ENCODE measurements at regions not wholly inside any gene's neighbourhood (a gene's known extent, or its start where the extent isn't known, plus 50 kb on each side); places are given as distances from the start of the nearest gene placed in this dataset.

- H3K4me1 ChIP-seq (ENCODE audit: control extremely low read depth in 1 of 4, control insufficient read depth in 4 of 4, insufficient read depth in 4 of 4, low read length in 3 of 4): no peaks in the 10 kb centered on the region
- ChIA-PET CTCF (no interaction called here), POLR2A (no interaction called here)
- H3K9me3 ChIP-seq (ENCODE audit: control extremely low read depth in 1 of 5, control insufficient read depth in 4 of 5, insufficient read depth in 2 of 5, low read depth in 1 of 5, low read length in 4 of 5): peaks cover 0 to 1% (median 0%) of the 10 kb centered on the region in 5 experiments
- H3K27ac ChIP-seq (ENCODE audit: insufficient read depth in 1 of 2, low read depth in 1 of 2, low read length in 2 of 2, poor library complexity in 1 of 2, severe bottlenecking in 2 of 2): no peak overlapping the region
- H3K36me3 ChIP-seq (ENCODE audit: control insufficient read depth in 4 of 4, insufficient read depth in 4 of 4, low read length in 3 of 4): no peaks in the 10 kb centered on the region
- no peak overlapping the region for H3K4me3 ChIP-seq (ENCODE audit: control insufficient read depth in 1 of 7, extremely low read depth in 1 of 7, insufficient read depth in 4 of 7, low read depth in 2 of 7, low read length in 6 of 7)
- no peak for DNase-seq
- H3K27me3 ChIP-seq (replicated peaks in 2 of 5; ENCODE audit: control insufficient read depth in 4 of 5, insufficient read depth in 5 of 5, low read length in 4 of 5): no peaks in the 10 kb centered on the region
- 94% methylated on average over 3 of the region's 4 CpGs for WGBS (ENCODE audit: insufficient coverage)
Measured at GRCh38 chr21:15182731-15183130, 117.9 kb upstream of the NRIP1 start.

DNA sequence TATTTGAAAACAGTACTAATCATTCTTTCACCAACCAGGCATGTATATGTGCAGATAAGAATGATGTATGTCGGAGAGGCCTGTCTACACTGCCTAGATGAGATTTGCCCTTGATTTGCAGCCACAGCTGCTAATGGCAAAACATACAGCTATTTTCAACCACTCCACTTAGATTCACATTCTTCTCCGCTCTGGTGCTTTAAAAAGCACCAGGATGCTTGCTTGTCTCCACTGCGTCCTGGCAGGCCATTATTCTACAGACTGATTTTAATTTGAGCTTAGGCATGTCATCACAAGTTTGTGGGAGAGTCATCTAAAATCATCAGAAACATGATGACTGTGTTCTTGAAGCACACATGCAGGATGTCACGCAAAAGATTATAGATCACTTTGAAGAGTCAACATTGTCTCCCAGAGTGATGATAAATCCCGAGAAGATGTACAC lies 119.0 kb upstream of the NRIP1 start:
- no peak for DNase-seq
- ChIA-PET POLR2A (no interaction called here), CTCF (no interaction called here)
- Histone ChIP-seq H3K27me3 (replicated peaks in 2 of 5; ENCODE audit: control insufficient read depth in 4 of 5, insufficient read depth in 5 of 5, low read length in 4 of 5) (no peaks in the 10 kb centered on the region), H3K36me3 (ENCODE audit: control insufficient read depth in 4 of 4, insufficient read depth in 4 of 4, low read length in 3 of 4) (no peaks in the 10 kb centered on the region), H3K4me1 (ENCODE audit: control extremely low read depth in 1 of 4, control insufficient read depth in 4 of 4, insufficient read depth in 4 of 4, low read length in 3 of 4) (no peaks in the 10 kb centered on the region), H3K9me3 (ENCODE audit: control extremely low read depth in 1 of 5, control insufficient read depth in 4 of 5, insufficient read depth in 2 of 5, low read depth in 1 of 5, low read length in 4 of 5) (peaks cover 0 to 1% (median 0%) of the 10 kb centered on the region in 5 experiments), H3K4me3 (ENCODE audit: control insufficient read depth in 1 of 7, extremely low read depth in 1 of 7, insufficient read depth in 4 of 7, low read depth in 2 of 7, low read length in 6 of 7) (no peak overlapping the region), H3K27ac (ENCODE audit: insufficient read depth in 1 of 2, low read depth in 1 of 2, low read length in 2 of 2, poor library complexity in 1 of 2, severe bottlenecking in 2 of 2) (no peak overlapping the region)
- 100% methylated on average over 3 of the region's 5 CpGs for WGBS (ENCODE audit: insufficient coverage)

GRCh38 chr21:15190412-15190811 lies 125.6 kb upstream of the NRIP1 start:
- no peak for DNase-seq
- Histone ChIP-seq H3K9me3 (ENCODE audit: control extremely low read depth in 1 of 5, control insufficient read depth in 4 of 5, insufficient read depth in 2 of 5, low read depth in 1 of 5, low read length in 4 of 5) (no peaks in the 10 kb centered on the region), H3K27ac (ENCODE audit: insufficient read depth in 1 of 2, low read depth in 1 of 2, low read length in 2 of 2, poor library complexity in 1 of 2, severe bottlenecking in 2 of 2) (no peak overlapping the region), H3K36me3 (ENCODE audit: control insufficient read depth in 4 of 4, insufficient read depth in 4 of 4, low read length in 3 of 4) (no peaks in the 10 kb centered on the region), H3K4me3 (ENCODE audit: control insufficient read depth in 1 of 7, extremely low read depth in 1 of 7, insufficient read depth in 4 of 7, low read depth in 2 of 7, low read length in 6 of 7) (no peak overlapping the region), H3K4me1 (ENCODE audit: control extremely low read depth in 1 of 4, control insufficient read depth in 4 of 4, insufficient read depth in 4 of 4, low read length in 3 of 4) (no peaks in the 10 kb centered on the region), H3K27me3 (replicated peaks in 2 of 5; ENCODE audit: control insufficient read depth in 4 of 5, insufficient read depth in 5 of 5, low read length in 4 of 5) (no peaks in the 10 kb centered on the region)
- CTCF ChIA-PET: interaction anchor here (1.5 kb wide), 1 partner anchor 21 kb away, joined by 4 read pairs; no protein-coding TSS in a partner anchor
- WGBS (ENCODE audit: insufficient coverage): no CpG with 5 or more reads among the region's 3 CpGs
- POLR2A ChIA-PET: no interaction called here

DNA sequence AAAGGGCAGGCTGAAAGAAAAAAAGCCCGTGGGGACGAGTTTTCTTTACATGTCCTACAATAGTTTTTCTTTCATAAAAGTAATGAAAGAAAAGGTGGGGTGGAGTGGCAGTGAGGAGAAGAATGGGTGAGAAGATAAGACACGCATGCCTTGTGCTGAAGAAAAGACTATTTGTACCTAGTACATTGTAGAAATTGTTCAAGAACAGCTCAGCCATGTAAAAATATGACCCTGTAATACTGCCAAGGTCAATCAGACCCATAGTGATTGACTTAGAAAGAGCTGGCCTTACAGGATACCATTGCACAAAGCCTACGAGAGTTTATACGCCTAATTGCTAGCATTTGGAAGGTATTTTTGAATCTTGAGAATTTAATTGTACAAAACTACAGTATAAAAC lies 126.0 kb upstream of the NRIP1 start:
- no peak overlapping the region for H3K4me3 ChIP-seq (ENCODE audit: control insufficient read depth in 1 of 7, extremely low read depth in 1 of 7, insufficient read depth in 4 of 7, low read depth in 2 of 7, low read length in 6 of 7)
- ChIA-PET CTCF (interaction anchor here (1.5 kb wide), 1 partner anchor 21 kb away, joined by 4 read pairs; no protein-coding TSS in a partner anchor), POLR2A (no interaction called here)
- no peak overlapping the region for H3K27ac ChIP-seq (ENCODE audit: insufficient read depth in 1 of 2, low read depth in 1 of 2, low read length in 2 of 2, poor library complexity in 1 of 2, severe bottlenecking in 2 of 2)
- no CpG with 5 or more reads among the region's 5 CpGs for WGBS (ENCODE audit: insufficient coverage)
- no peaks in the 10 kb centered on the region for H3K4me1 ChIP-seq (ENCODE audit: control extremely low read depth in 1 of 4, control insufficient read depth in 4 of 4, insufficient read depth in 4 of 4, low read length in 3 of 4)
- no peaks in the 10 kb centered on the region for H3K27me3 ChIP-seq (replicated peaks in 2 of 5; ENCODE audit: control insufficient read depth in 4 of 5, insufficient read depth in 5 of 5, low read length in 4 of 5)
- no peak for DNase-seq
- H3K9me3 ChIP-seq (ENCODE audit: control extremely low read depth in 1 of 5, control insufficient read depth in 4 of 5, insufficient read depth in 2 of 5, low read depth in 1 of 5, low read length in 4 of 5): no peaks in the 10 kb centered on the region
- H3K36me3 ChIP-seq (ENCODE audit: control insufficient read depth in 4 of 4, insufficient read depth in 4 of 4, low read length in 3 of 4): no peaks in the 10 kb centered on the region

GRCh38 chr21:15191342-15191741 lies 126.5 kb upstream of the NRIP1 start:
- ChIA-PET POLR2A (no interaction called here), CTCF (no interaction called here)
- Histone ChIP-seq H3K27ac (ENCODE audit: insufficient read depth in 1 of 2, low read depth in 1 of 2, low read length in 2 of 2, poor library complexity in 1 of 2, severe bottlenecking in 2 of 2) (no peak overlapping the region), H3K4me3 (ENCODE audit: control insufficient read depth in 1 of 7, extremely low read depth in 1 of 7, insufficient read depth in 4 of 7, low read depth in 2 of 7, low read length in 6 of 7) (no peak overlapping the region), H3K36me3 (ENCODE audit: control insufficient read depth in 4 of 4, insufficient read depth in 4 of 4, low read length in 3 of 4) (no peaks in the 10 kb centered on the region), H3K4me1 (ENCODE audit: control extremely low read depth in 1 of 4, control insufficient read depth in 4 of 4, insufficient read depth in 4 of 4, low read length in 3 of 4) (no peaks in the 10 kb centered on the region), H3K27me3 (replicated peaks in 2 of 5; ENCODE audit: control insufficient read depth in 4 of 5, insufficient read depth in 5 of 5, low read length in 4 of 5) (no peaks in the 10 kb centered on the region), H3K9me3 (ENCODE audit: control extremely low read depth in 1 of 5, control insufficient read depth in 4 of 5, insufficient read depth in 2 of 5, low read depth in 1 of 5, low read length in 4 of 5) (no peaks in the 10 kb centered on the region)
- DNase-seq: no peak
- no CpG with 5 or more reads among the region's 5 CpGs for WGBS (ENCODE audit: insufficient coverage)

- ChIA-PET POLR2A (no interaction called here), CTCF (no interaction called here)
- Histone ChIP-seq H3K9me3 (ENCODE audit: control extremely low read depth in 1 of 5, control insufficient read depth in 4 of 5, insufficient read depth in 2 of 5, low read depth in 1 of 5, low read length in 4 of 5) (no peaks in the 10 kb centered on the region), H3K4me1 (ENCODE audit: control extremely low read depth in 1 of 4, control insufficient read depth in 4 of 4, insufficient read depth in 4 of 4, low read length in 3 of 4) (no peaks in the 10 kb centered on the region), H3K27ac (ENCODE audit: insufficient read depth in 1 of 2, low read depth in 1 of 2, low read length in 2 of 2, poor library complexity in 1 of 2, severe bottlenecking in 2 of 2) (no peak overlapping the region), H3K36me3 (ENCODE audit: control insufficient read depth in 4 of 4, insufficient read depth in 4 of 4, low read length in 3 of 4) (no peaks in the 10 kb centered on the region), H3K4me3 (ENCODE audit: control insufficient read depth in 1 of 7, extremely low read depth in 1 of 7, insufficient read depth in 4 of 7, low read depth in 2 of 7, low read length in 6 of 7) (no peak overlapping the region), H3K27me3 (replicated peaks in 2 of 5; ENCODE audit: control insufficient read depth in 4 of 5, insufficient read depth in 5 of 5, low read length in 4 of 5) (no peaks in the 10 kb centered on the region)
- DNase-seq: no peak
- WGBS (ENCODE audit: insufficient coverage): 93% methylated on average over 2 of the region's 3 CpGs
Measured at GRCh38 chr21:15192243-15192642, 127.4 kb upstream of the NRIP1 start.

DNA sequence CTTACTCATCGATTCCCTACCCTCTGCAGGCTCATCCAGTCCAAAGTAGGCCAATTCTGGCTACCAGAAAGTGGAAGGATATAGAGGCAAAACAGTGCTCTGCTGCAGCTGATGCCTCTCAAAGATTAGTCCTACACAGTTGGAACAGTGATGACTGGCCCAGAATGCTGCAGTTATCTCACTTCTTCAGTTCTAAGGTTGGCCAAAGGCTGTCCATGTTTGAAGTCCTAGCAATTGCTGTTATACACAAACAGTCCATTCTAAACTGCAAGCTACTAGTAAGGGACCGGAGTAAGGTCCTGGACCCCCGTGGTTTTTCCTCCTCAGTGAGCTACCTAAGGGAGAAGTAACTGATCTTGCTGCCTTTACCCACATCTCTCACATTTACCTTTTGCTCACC lies 129.1 kb upstream of the NRIP1 start:
- ChIA-PET POLR2A (no interaction called here), CTCF (no interaction called here)
- WGBS (ENCODE audit: insufficient coverage): 100% methylated on average over 3 of the region's 3 CpGs
- H3K4me3 ChIP-seq (ENCODE audit: control insufficient read depth in 1 of 7, extremely low read depth in 1 of 7, insufficient read depth in 4 of 7, low read depth in 2 of 7, low read length in 6 of 7): no peak overlapping the region
- H3K36me3 ChIP-seq (ENCODE audit: control insufficient read depth in 4 of 4, insufficient read depth in 4 of 4, low read length in 3 of 4): no peaks in the 10 kb centered on the region
- H3K27me3 ChIP-seq (replicated peaks in 2 of 5; ENCODE audit: control insufficient read depth in 4 of 5, insufficient read depth in 5 of 5, low read length in 4 of 5): no peaks in the 10 kb centered on the region
- peaks cover 0 to 3% (median 0%) of the 10 kb centered on the region in 4 experiments for H3K4me1 ChIP-seq (ENCODE audit: control extremely low read depth in 1 of 4, control insufficient read depth in 4 of 4, insufficient read depth in 4 of 4, low read length in 3 of 4)
- no peak overlapping the region for H3K27ac ChIP-seq (ENCODE audit: insufficient read depth in 1 of 2, low read depth in 1 of 2, low read length in 2 of 2, poor library complexity in 1 of 2, severe bottlenecking in 2 of 2)
- no peaks in the 10 kb centered on the region for H3K9me3 ChIP-seq (ENCODE audit: control extremely low read depth in 1 of 5, control insufficient read depth in 4 of 5, insufficient read depth in 2 of 5, low read depth in 1 of 5, low read length in 4 of 5)
- no peak for DNase-seq
